ENCODE measurements at regions not wholly inside any gene's neighbourhood (a gene's known extent, or its start where the extent isn't known, plus 50 kb on each side); places are given as distances from the start of the nearest gene placed in this dataset.
"Not testable (repeated sequence)": the region's sequence is repeated elsewhere in the genome, so short reads cannot be mapped to it uniquely, and the experiment has no call there.

DNA sequence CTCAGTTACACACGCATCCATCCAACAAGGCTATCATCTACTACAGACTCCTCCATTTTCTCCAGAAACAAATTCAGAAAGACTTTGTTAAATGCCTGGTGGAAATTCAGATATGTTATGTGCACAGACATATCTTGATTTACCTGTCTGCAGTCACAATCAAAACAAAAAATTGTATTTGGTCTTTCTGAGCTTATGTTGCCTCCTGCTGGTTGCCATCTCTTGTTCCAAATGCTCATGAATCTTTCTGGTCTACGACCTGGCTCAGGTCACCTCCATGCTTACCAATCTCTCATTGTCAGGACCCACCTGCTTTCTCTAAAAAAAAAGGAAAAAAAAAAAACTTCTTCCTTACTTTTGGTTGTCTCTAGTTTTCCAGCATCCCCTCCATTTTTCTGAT is 169.2 kb upstream of the PLXNC1 start:
- no peak for DNase-seq

DNA sequence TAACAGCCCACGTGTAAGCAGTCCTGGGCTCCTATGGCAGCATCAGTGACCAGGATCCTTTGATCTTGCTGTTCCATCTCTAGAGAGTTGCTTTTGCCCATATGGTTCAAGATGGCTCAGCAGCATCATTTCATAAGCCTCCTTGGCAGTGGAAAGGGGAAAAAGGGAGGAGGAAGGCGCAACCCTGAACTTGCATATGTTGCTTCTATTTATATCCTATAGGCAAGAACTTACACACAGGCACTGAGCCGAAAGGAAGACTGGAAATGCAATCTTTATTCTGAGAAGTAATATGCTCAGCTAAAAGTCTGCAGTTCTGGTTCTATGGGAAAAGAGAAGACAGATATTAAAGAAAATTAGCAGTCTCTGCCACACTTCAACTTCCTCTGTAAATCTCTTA is 167.7 kb upstream of the PLXNC1 start:
- DNase-seq, result no peak

DNA sequence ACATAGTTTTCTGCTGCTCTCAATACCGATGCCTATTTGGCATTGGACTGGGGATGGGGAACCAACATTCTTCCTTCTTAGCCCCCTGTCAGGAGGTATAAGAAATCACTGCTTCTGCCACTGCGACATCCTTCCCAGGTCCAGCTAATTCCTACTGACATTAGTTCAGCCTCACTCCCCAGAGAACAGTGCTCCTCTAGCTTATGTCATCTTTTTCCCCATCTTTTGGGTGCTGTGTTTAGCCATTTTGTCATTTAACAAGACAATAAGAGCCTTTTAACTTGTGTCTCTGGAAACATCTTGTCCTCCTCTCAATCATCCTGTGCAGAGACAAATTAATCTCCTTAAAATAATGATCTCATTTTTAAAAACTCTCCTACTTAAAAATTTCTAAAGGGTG is 167.0 kb upstream of the PLXNC1 start:
- DNase-seq, result no peak

DNA sequence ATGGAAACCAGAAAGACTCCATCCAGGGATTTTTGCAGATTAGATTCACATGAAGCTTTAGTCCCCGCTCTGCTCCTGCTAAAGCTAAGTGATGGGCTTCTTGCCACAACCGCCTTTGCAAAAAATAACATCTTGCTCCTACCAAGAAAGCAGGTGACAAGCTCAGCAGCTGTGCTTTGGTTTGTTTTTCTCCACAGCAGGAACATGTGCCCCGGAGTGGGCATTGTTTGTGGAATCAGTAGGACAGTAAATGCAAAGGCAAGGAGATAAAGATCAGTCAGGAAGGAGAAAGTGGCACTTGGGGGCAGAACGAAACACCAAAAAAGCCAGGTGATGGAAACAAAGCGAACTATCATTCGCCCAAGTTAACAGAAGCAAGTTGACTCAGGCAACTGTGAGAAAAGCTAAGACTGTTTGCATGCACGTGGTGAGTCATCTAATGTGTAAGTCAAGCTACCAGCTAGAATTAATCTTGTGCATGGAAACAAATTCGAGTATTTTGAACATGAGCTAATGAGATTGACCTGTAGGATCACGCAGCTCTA is 165.5 kb upstream of the PLXNC1 start:
- DNase-seq, result no peak

DNA sequence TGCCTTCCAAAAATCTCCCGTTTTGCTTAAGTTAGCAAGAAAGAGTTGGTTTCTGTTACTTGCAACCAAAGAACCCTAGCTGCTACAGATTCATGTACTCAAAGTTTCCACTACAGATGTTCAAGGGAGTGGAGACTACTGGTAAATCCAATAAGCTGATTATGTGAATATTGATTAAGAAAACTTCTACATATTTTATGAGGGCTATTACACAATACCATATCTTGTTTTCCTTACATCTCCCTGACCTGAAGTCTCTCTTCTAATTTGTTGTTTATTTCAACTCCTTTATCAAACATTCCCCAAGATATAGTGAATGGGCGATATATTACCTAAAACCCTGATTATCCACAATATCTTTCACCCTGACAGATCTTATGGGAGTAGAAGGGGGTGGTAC is 164.4 kb upstream of the PLXNC1 start:
- peak; percentile 4 for DNase-seq

- DNase-seq, result no peak
Observed at GRCh38 chr12:93989949-93990348, 158.4 kb upstream of the PLXNC1 start.

- no peak for DNase-seq
Observed at GRCh38 chr12:93990832-93991803, 157.3 kb upstream of the PLXNC1 start.

- DNase-seq, result no peak
Observed at GRCh38 chr12:93991829-93992461, 156.4 kb upstream of the PLXNC1 start.

DNA sequence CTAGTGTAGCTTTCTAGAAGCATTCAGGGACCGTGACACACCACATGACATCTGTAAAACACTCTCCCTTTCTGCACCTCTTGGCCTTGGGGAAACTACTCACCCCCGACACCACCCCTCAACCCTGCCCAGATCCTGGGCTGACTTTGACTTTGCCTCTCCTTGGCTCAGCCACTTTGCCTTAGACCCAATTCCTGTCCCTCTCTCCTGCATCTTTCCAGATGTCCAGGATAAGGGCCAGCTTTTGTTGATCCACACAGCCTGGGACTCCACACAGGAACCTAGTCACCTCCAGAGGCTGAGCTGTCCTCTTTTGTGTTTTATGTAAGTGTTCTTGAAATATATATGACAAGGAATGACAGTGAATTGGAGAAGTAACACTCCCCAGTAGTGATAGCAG is 153.7 kb upstream of the PLXNC1 start:
- no peak for DNase-seq

DNA sequence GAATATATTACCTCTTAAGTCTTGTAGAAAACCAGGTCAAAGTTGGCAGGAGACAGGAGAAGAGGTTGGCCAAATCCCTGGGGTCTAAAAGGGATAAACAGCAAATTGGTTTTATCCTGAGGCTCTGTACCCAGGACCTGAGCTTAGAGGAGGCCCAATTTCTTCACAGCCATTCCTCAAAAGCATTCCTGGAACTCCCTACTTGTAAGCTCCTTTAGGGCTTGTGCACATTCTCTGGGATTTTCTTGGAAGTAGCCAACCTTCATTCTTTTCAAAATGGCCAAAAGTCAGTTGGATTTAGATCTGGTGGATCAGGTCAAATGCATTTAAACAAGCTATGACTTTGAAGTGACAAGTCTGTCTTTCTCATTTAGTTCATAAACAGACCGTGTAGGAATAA is 152.1 kb upstream of the PLXNC1 start:
- DNase-seq, result no peak

DNA sequence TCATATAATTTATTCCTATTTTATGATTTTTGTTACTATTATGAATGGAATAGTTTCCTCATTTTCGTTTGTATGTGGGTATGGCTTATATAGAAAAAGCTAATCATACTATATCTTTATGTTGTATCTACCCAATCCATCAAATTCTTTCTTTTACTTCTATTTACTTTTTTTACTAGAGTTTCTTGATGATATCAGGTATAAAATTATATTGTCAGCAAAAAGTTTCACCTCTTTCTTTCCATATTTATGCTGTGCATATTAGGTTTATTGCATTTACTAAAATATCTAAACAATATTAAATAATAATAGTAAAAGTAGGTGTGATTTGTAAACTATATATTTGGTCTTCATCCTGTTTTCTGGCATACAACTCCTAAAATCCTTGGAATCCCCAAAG is 146.7 kb upstream of the PLXNC1 start:
- DNase-seq, result no peak

DNA sequence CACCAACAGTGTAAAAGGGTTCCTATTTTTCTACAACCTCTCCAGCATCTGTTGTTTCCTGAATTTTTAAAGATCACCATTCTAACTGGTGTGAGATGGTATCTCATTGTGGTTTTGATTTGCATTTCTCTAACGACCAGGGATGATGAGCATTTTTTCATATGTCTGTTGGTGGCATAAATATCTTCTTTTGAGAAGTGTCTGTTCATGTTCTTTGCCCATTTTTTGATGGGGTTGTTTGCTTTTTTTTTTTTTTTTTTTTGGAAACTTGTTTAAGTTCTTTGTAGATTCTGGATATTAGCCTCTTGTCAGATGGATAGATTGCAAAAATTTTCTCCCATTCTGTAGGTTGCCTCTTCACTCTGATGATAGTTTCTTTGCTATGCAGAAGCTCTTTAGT is 145.5 kb upstream of the PLXNC1 start:
- DNase-seq, result not testable (repeated sequence)

DNA sequence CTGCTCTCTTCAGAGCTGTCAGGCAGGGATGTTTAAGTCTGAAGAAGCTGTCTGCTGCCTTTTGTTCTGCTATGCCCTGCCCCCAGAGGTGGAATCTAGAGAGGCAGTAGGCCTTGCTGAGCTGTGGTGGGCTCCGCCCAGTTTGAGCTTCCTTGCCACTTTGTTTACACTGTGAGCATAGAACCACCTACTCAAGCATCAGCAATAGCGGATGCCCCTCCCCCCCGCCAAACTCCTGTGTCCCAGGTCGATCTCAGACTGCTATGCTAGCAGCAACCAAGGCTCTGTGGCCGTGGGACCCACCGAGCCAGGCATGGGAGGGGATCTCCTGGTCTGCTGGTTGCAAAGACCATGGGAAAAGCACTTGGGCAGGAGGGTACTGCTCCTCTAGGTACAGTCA is 140.5 kb upstream of the PLXNC1 start:
- DNase-seq, result not testable (repeated sequence)

DNA sequence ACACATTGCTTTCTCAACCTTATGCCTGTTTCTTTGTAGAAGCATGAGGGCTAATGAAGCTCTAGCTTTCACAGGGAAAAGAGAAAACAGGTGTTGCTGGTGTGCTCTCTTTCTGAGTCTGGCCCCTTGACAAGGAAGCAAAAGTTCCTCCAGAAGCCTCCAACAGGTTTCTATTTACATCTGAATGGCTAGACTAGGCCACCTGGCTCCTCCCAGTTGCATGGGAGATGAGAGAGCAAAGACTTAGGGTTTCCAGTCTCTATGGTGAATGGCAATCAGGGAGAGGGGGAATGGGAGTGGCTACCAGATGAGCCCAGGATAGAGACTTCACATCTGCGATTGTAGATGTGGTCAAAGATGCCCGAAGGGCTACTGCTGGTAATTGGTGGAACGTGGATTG is 138.1 kb upstream of the PLXNC1 start:
- DNase-seq, result no peak

DNA sequence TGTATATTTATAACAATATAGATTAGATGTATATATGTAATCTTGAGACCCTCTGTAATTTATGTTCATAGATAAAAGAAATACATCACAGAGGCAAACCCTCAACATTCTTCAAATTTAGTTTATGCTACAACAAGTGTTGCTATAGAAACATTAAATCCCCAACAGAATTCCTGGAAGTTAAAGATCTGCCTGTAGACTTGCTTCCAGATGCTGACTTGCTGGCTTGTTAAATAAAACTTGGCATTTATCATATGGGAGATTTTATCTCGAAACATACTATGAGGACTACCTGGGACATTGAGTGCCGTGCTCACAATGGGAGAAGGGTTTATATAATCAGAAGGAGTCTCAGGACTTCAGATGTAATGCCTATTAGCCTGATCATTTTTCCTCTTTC is 136.3 kb upstream of the PLXNC1 start:
- no peak for DNase-seq

GRCh38 chr12:94012590-94012989 is 135.8 kb upstream of the PLXNC1 start:
- DNase-seq, result no peak

DNA sequence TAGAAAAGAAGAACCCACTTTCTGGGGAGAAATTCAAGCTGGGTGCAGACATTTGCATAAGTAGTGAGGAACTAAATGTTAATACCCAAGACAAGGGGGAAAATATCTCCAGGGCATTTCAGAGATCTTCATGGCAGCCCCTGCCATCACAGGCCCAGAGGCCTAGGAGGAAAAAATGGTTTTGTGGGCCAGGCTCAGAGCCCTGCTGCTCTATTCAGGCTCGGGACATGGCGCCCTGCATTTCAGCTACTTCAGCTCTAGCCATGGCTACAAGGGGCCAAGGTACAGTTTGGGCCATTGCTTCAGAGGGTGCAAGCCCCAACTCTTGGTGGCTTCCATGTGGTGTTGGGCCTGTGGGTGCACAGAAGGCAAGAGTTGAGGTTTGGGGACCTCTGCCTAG is 131.1 kb upstream of the PLXNC1 start:
- DNase-seq, result not testable (repeated sequence)

GRCh38 chr12:94020335-94020734 is 128.0 kb upstream of the PLXNC1 start:
- DNase-seq, result no peak

DNA sequence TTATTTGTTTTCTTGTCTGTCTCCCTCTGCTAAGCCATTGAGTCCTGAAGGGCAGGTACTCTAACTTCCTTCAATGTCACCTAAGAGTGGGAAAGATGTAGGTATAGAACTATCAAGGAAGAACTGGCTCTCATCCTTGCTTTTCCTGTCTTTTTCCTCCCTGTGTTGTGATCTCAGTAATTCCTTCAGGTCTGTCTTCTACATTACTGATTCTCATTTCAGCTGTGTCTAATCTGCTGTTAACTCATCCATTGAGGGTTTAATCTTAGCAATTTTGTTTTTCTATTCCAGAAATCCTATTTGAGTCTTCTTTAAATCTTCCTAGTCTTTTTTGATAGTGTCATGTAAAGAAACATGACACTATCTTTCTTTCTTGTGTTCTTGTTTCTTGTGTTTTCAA is 124.5 kb upstream of the PLXNC1 start:
- no peak for DNase-seq

DNA sequence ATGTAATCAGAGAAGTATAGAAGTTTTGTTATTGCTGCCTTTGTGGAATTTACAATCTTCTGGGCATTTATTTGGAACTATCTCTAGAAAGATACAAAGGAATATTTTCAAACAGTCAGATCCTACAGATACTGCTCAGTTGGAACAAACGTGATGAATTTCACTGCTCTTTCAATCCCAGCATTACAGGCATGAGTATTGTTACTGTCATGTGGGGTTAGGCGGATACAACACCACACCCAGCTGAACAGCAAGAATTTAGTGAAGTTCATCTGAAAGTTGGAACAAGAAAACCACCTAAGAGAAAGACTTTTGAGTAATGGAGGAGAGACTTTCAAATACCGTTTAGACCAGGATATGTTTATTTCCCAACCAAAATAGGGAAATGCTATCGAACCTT is 123.3 kb upstream of the PLXNC1 start:
- DNase-seq, result no peak

DNA sequence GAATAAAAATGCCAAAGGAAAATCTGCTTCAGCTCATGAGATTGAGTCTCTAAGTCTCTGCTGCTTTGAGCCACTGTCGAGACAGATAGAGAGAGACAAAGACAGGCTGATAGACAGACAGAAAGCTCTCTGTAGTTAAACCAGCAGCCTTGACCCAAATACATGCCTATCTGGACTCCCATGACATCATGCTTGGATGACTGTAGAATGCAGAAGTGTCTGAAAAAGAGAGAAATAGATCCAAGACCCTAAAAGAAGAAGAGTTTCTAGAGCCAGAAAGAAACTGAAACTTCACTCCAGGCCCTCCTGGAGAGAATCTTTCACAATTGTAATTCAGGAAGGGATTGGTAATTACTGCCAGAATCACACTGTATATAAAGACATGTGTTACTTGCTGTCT is 122.6 kb upstream of the PLXNC1 start:
- no peak for DNase-seq

GRCh38 chr12:94026596-94026995 is 121.8 kb upstream of the PLXNC1 start:
- no peak for DNase-seq

- DNase-seq, result peak; percentile 2
Observed at GRCh38 chr12:94027561-94027960, 120.8 kb upstream of the PLXNC1 start.

DNA sequence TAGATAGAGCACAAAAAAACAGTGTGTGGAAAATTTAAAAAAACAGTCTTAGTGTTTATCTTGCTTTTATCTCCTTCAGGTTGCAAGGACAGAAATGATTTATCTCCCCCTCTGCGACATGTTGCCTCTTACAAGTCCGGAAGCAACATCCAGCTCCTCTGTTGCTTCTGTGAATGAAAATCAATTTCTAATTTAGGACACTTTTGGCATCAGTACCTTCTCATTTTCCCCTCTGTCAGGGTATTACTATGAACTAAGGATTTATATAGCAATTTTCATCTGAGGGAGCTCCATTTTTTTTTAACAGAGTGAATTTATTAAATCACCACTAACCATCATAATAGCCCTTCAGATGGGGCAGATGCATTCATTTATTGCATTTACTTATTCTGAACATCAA is 116.6 kb upstream of the PLXNC1 start:
- DNase-seq, result no peak
